ENCODE measurements at regions not wholly inside any gene's neighbourhood (a gene's known extent, or its start where the extent isn't known, plus 50 kb on each side); places are given as distances from the start of the nearest gene placed in this dataset.

- no peak for DNase-seq (ENCODE audit: low read depth)
Observed at GRCh38 chr6:165082636-165083035, 226.8 kb downstream of the C6orf118 start.

DNA sequence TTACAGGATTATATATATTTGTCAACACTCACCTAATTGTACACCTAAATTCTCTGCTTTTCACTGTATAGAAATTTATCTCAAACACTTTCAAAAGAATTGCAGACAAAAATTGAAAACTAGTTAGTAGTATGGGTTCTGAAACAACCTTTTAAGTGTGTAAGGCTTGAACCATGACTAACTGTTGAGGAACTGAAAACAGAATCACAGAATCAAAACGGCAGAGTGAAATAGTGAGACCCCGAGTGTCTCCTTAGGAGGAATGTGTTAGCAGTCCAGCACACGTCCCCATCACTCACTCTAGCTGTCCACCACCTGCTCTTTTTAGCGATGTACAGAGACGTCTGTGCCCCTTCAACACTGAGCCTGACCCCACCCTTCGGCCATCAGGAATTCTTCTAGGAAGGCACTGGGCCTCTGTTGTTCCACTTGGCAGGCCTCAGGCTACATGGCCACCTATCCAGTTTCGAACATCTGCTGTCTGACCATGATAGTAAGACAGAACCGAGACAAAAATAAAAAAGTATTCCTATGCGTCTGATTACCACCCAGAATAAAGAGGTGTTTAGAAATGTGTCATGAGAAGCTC lies 227.4 kb downstream of the C6orf118 start:
- no peak for DNase-seq (ENCODE audit: low read depth)

GRCh38 chr6:165077876-165078275 lies 231.5 kb downstream of the C6orf118 start:
- DNase-seq (ENCODE audit: low read depth): no peak

- no peak for DNase-seq (ENCODE audit: low read depth)
Observed at GRCh38 chr6:165071906-165072305, 237.5 kb downstream of the C6orf118 start.

- no peak for DNase-seq (ENCODE audit: low read depth)
Observed at GRCh38 chr6:165060720-165061119, 248.7 kb downstream of the C6orf118 start.

DNA sequence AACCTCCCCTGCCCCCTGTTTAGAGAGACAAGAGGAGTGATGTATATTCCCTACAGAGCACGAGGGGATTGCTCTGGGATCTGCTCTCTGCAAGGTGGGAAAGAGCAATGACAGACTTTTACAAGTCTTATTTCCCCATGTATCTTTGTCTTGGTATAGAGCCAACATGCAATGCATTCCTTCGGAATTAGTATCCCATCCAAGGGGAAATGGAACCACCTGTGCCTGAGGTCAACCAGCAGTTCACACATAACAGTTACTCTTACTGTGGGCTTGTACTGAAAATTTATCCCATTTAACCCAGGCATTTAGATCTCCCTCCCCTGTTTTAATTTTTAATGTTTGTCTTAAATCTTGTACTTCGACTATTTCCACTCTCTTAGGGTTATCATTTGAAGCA lies 250.4 kb downstream of the C6orf118 start:
- no peak for DNase-seq (ENCODE audit: low read depth)

DNA sequence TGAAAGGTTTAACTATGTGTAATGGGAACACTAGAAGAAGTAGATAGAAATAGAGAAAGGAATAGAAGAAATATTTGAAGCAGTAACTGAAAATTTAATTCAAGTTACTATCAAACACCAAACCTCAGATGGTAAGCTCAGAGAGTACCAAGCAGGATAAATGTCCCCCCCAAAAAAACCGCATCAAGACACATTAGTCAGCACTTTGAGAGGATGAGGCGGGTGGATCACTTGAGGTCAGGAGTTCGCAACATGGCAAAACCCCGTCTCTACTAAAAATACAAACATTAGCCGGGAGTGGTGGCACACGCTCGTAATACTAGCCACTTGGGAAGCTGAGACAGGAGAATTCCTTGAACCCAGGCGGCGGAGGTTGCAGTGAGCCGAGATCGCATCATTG lies 253.1 kb downstream of the C6orf118 start:
- DNase-seq (ENCODE audit: low read depth): no peak

- no peak for DNase-seq (ENCODE audit: low read depth)
Observed at GRCh38 chr6:165055231-165055630, 254.2 kb downstream of the C6orf118 start.

DNA sequence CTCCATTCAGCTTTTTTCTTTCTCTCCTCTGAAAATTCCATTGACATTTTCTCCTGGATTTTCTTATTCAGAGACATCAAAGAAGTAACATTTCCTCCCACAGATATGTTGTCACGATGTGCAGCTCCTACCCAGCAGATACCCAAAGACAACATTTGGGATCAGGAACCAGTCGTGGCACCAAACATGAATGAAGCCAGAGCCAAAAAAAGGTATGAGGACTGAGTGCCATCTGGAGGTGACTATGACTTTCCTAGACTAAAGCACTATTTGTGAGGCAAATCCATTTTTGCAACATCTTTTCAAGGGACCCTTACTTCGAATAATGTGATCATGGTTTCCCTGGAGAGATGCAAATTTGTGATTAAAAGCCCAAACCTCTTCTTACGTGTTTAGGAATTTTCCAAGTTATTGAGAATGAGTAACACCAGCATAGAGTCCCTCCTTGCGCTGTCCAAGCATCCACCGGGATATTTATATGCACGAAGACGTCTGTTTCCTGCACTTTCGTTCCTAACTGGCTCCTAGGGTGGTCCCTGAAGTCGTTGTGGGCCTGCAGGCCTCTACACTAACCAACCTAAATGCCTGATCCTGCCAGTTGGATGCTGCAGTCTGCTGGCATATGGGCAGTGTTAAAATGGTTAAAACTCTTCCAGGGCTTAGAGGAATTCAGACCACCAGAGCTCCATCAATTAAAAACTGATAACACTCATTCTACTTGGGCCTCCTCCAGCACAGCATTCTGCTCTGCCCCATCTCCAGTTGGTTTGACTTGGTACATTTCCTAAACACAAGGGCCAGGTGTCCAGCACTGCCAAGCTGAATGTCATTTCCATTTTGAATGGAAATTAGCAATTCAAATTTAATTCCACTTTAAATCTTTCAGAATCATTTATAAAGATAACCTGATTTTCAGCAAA lies 256.6 kb downstream of the C6orf118 start:
- DNase-seq (ENCODE audit: low read depth): no peak

GRCh38 chr6:165049362-165049761 lies 260.0 kb downstream of the C6orf118 start:
- no peak for DNase-seq (ENCODE audit: low read depth)

DNA sequence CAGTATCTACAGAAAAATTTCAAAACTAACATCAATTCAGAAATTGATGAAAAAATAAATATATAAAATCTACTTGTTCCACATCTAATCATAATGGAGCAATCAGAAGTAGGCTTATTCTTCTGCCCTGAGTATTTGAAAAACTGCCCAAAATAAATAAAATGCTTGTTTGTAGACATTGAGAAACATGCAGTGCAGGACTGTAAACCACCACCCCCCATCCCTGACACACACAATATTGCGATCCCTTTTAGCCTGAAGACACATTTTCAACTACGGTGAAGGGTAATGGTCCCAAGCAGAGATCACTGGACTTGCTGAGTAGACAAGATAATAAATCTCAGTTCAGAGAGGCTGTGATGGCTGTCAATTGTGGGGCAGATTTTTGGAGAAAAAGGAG lies 261.5 kb downstream of the C6orf118 start:
- no peak for DNase-seq (ENCODE audit: low read depth)

DNA sequence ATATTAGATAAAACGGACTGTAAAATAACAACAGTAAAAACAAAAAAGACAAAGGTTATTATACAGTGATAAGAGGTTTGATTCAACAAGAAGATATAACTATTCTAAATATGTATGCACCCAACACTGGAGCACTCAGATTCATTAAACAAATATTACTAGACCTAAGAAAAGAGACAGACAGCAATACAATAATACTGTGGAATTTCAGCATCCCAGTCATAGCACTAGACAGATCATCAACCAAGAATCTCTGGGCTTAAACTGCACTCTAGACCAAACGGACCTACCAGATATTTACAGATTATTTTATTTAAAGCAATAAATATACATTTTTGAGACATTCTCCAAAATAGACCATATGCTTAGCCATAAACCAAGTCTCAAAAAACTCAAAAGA lies 263.8 kb downstream of the C6orf118 start:
- DNase-seq (ENCODE audit: low read depth): no peak

DNA sequence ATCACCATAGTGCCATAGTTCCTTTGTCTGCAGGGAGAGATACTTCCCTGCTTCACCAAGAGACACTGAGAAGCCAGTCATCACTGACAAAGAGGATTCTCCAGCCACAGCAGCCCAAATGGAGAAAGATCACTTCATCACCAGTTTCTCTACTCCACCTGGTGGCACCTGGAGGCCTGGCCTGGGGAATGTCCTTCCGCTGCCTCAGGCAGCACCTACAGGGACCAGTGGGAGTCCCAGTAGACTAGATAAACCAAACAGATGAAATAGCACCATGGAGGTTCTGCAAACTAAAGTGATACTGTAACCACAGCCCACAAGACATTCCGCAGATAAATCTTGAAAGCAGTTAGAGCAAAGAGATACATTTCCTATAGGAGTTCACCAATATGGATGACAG lies 266.5 kb downstream of the C6orf118 start:
- DNase-seq (ENCODE audit: low read depth): no peak

GRCh38 chr6:165040440-165040839 lies 269.0 kb downstream of the C6orf118 start:
- DNase-seq (ENCODE audit: low read depth): no peak

GRCh38 chr6:165034271-165034741 lies 275.1 kb downstream of the C6orf118 start:
- no peak for DNase-seq (ENCODE audit: low read depth)

DNA sequence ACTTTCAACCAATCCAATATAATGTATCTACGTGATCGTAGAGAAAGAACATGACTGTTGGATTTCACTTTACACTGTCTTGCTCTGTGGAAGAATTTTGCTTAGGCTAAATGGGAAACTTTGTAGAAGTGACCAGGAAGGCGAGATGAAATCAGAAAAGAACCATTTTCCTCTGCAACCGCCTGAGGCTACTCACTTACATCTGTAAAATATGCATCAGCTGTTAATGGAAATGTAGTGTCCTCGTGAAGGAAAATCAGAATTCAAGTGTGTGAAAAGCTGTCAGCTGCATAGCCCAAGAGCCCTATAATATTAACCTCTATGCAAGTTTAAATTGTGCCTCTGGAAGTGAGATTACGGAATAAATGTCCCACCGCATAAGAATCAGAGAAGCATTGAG lies 277.9 kb downstream of the C6orf118 start:
- DNase-seq (ENCODE audit: low read depth): no peak

DNA sequence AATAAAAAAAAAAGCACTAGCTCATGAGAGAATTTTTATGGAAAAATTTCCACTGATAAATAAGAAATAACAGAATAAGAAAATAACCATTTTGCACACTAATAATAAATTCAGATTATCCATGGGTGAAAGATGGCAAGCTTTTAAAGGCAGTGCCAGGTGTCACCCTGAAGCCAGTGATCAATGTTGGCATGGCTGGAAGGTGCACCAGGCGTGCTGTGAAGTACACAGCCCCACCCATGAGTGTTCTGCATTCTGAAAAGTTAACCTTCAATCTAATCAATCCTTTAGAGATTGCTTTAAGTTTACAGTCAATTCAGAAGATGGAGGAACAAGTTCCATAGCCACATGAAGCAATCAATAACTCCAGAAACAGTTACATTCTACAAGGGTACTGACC lies 284.4 kb downstream of the C6orf118 start:
- DNase-seq (ENCODE audit: low read depth): no peak

- DNase-seq (ENCODE audit: low read depth): no peak
Observed at GRCh38 chr6:165019681-165020080, 289.7 kb downstream of the C6orf118 start.

DNA sequence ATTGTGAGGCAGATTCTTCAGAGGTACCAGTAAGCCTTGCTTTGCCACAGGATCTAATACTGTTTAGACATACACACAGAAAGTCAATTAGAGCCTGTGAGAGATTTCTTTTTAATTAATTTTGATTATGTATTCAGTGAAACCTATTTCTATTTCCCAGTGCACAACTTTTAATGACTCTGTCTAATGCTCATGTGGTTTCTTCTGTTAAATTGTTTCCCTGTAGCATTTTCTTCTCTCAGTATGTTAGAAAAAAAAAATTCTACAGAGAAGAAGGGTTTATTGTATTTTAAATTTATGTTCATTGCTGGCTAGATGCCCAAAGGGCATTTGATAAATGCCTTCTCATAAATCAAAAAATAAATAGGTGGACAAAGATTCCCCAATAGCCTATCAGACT lies 293.7 kb downstream of the C6orf118 start:
- DNase-seq (ENCODE audit: low read depth): no peak

GRCh38 chr6:165013701-165014100 lies 295.7 kb downstream of the C6orf118 start:
- no peak for DNase-seq (ENCODE audit: low read depth)

- no peak for DNase-seq (ENCODE audit: low read depth)
Observed at GRCh38 chr6:165012183-165012582, 297.2 kb downstream of the C6orf118 start.

DNA sequence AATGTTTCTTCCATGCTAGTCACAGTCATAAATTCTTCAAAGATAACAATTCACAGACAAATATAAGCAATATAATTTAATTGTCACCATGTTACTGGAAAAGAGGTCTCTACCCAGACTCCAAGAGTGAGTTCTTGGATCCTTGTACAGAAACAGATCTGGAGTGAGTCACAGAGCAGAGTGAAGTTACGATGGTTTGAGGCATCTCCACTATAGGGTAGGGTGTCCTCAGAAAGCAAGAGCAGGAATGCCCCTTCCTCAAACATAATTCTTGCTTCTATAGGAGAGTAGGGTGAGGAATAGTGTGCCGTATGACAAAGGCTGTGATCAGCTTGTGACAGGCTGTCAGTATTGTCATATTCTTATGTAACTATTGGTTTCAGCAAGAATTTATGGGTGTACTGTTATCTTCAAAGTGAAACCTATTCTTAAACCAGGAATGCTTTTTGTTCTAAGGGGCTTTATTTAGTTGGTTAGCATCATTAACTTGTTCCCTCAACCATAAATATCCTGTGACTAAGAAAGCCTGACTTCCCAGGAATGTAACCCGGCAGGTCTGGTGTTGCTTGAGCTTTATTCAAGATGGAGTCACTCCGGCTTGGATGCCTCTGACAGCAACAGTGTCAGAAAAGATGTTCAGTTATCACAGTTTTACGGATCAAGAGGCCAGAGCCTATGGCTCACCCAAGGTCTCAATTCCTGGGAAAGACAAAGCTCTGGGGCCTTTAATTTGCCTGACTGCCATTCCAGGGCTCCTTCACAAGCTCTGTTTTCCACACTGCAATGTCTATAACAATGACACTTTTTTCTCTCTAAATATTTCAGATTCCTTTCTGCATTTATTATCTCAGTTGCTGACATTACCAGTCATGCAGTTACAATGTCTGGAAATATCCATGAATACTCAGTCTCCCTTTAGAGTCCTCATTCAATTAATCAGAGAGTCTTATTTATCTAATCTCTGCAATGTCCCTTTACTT lies 298.6 kb downstream of the C6orf118 start:
- no peak for DNase-seq (ENCODE audit: low read depth)

All from T-helper 22 cell (primary cell).